ENCODE measurements at regions not wholly inside any gene's neighbourhood (a gene's known extent, or its start where the extent isn't known, plus 50 kb on each side); places are given as distances from the start of the nearest gene placed in this dataset.

DNA sequence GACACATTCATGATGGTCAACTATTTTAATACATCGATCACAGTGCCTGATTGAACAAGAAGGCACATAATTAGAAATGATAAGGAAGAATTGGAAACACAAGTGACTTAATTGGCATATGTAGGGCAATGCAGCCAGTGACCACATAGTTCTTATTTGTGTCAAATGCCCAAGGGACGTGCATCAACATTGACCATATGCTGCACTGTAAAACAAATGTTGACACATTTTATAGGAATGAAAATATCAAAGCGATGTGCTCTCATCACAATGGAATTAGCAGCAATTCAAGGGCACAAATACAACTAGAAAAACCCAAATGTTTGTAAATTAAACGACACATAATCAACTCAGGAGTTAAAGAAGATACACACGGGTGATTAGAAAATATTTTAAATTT, 948.3 kb upstream of the PRKX start:
- TF ChIP-seq, protein P1, sequence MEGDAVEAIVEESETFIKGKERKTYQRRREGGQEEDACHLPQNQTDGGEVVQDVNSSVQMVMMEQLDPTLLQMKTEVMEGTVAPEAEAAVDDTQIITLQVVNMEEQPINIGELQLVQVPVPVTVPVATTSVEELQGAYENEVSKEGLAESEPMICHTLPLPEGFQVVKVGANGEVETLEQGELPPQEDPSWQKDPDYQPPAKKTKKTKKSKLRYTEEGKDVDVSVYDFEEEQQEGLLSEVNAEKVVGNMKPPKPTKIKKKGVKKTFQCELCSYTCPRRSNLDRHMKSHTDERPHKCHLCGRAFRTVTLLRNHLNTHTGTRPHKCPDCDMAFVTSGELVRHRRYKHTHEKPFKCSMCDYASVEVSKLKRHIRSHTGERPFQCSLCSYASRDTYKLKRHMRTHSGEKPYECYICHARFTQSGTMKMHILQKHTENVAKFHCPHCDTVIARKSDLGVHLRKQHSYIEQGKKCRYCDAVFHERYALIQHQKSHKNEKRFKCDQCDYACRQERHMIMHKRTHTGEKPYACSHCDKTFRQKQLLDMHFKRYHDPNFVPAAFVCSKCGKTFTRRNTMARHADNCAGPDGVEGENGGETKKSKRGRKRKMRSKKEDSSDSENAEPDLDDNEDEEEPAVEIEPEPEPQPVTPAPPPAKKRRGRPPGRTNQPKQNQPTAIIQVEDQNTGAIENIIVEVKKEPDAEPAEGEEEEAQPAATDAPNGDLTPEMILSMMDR (IDR thresholded peaks at IDR 0.05), result no peak
- no peak for TF ChIP-seq POLR2A (IDR thresholded peaks at IDR 0.05)
